ENCODE measurements at regions not wholly inside any gene's neighbourhood (a gene's known extent, or its start where the extent isn't known, plus 50 kb on each side); places are given as distances from the start of the nearest gene placed in this dataset.
"Not testable (repeated sequence)": the region's sequence is repeated elsewhere in the genome, so short reads cannot be mapped to it uniquely, and the experiment has no call there.

- TF ChIP-seq CTCF (IDR thresholded peaks at IDR 0.05) = no peak
- Histone ChIP-seq H3K27ac (no peak overlapping the region), H3K27me3 (no peaks in the 10 kb centered on the region), H3K4me1 (no peaks in the 10 kb centered on the region), H3K36me3 (no peaks in the 10 kb centered on the region), H3K9me3 (no peaks in the 10 kb centered on the region), H3K4me3 (no peak overlapping the region)
- no peak for DNase-seq
- intact Hi-C loops (cut with DNase I; ENCODE audit: low total_unique reads) = no loop called here
These were observed 1601.0 kb upstream of the NUDT12 start for GRCh38 chr5:105163547-105163946.

- H3K36me3 ChIP-seq; H3K27me3 ChIP-seq; H3K27ac ChIP-seq; H3K9me3 ChIP-seq; intact Hi-C loops (cut with DNase I; ENCODE audit: low total_unique reads); DNase-seq; H3K4me3 ChIP-seq; H3K4me1 ChIP-seq: not testable (repeated sequence)
These were observed 1600.0 kb upstream of the NUDT12 start for GRCh38 chr5:105162557-105162956.

- Histone ChIP-seq H3K36me3 (no peaks in the 10 kb centered on the region), H3K27ac (no peak overlapping the region), H3K4me1 (no peaks in the 10 kb centered on the region), H3K9me3 (no peaks in the 10 kb centered on the region), H3K4me3 (no peak overlapping the region), H3K27me3 (no peaks in the 10 kb centered on the region)
- no peak for DNase-seq
- no peak for TF ChIP-seq CTCF (IDR thresholded peaks at IDR 0.05)
- intact Hi-C loops (cut with DNase I; ENCODE audit: low total_unique reads) = no loop called here
These were observed 1595.9 kb upstream of the NUDT12 start for GRCh38 chr5:105158526-105158925.

GRCh38 chr5:105150323-105150722 is 1587.7 kb upstream of the NUDT12 start:
- Histone ChIP-seq H3K4me1 (no peaks in the 10 kb centered on the region), H3K27me3 (no peaks in the 10 kb centered on the region), H3K4me3 (no peak overlapping the region), H3K9me3 (no peaks in the 10 kb centered on the region), H3K36me3 (no peaks in the 10 kb centered on the region), H3K27ac (no peak overlapping the region)
- DNase-seq = no peak
- intact Hi-C loops (cut with DNase I; ENCODE audit: low total_unique reads) = no loop called here
- no peak for TF ChIP-seq CTCF (IDR thresholded peaks at IDR 0.05)

GRCh38 chr5:105146867-105147266 is 1584.3 kb upstream of the NUDT12 start:
- H3K36me3 ChIP-seq = no peaks in the 10 kb centered on the region
- H3K9me3 ChIP-seq = no peaks in the 10 kb centered on the region
- no peak overlapping the region for H3K27ac ChIP-seq
- intact Hi-C loops (cut with DNase I; ENCODE audit: low total_unique reads) = no loop called here
- H3K27me3 ChIP-seq = no peaks in the 10 kb centered on the region
- DNase-seq = no peak
- H3K4me3 ChIP-seq = no peak overlapping the region
- H3K4me1 ChIP-seq = no peaks in the 10 kb centered on the region
- no peak for TF ChIP-seq CTCF (IDR thresholded peaks at IDR 0.05)

GRCh38 chr5:105145152-105145551 is 1582.6 kb upstream of the NUDT12 start:
- no peak overlapping the region for H3K4me3 ChIP-seq
- no peaks in the 10 kb centered on the region for H3K4me1 ChIP-seq
- H3K27ac ChIP-seq = no peak overlapping the region
- intact Hi-C loops (cut with DNase I; ENCODE audit: low total_unique reads) = no loop called here
- no peaks in the 10 kb centered on the region for H3K27me3 ChIP-seq
- no peak for TF ChIP-seq CTCF (IDR thresholded peaks at IDR 0.05)
- H3K9me3 ChIP-seq = no peaks in the 10 kb centered on the region
- H3K36me3 ChIP-seq = no peaks in the 10 kb centered on the region
- no peak for DNase-seq
